Cardiac muscle cell (in vitro differentiated cells and primary cell): ENCODE measurements at regions not wholly inside any gene's neighbourhood (a gene's known extent, or its start where the extent isn't known, plus 50 kb on each side); places are given as distances from the start of the nearest gene placed in this dataset.
A peak's percentile ranks its signal among the peaks of the same experiment; 100 is the strongest.

Source experiments
- DNase-seq, 2 donors: peaks; one replicate each; pipeline versions ENCODE4 v3.0.0 to v3.0.0-alpha.2; 2010 to 2017; ENCODE audit warnings: low read depth in 1 of 2, low spot score in 1 of 2
- H3K27ac ChIP-seq: fragments of 200-600 bp; sonication (generic); 2 replicates; pipeline ENCODE4 v1.5.1; 2016
- H3K27me3 ChIP-seq: fragments of 200-600 bp; sonication (generic); 2 replicates; pipeline ENCODE4 v1.6.0; 2016; ENCODE audit warnings: control low read depth
- H3K36me3 ChIP-seq: fragments of 200-600 bp; sonication (generic); 2 replicates; pipeline ENCODE4 v1.5.1; 2016; ENCODE audit warnings: control low read depth
- H3K4me1 ChIP-seq: fragments of 200-600 bp; sonication (generic); 2 replicates; pipeline ENCODE4 v1.8.1; 2017; ENCODE audit warnings: low read depth, mild to moderate bottlenecking, mixed run types
- H3K4me3 ChIP-seq: fragments of 200-600 bp; sonication (generic); 2 replicates; pipeline ENCODE4 v1.5.1; 2016; ENCODE audit warnings: mild to moderate bottlenecking
- H3K9me3 ChIP-seq: fragments of 200-600 bp; sonication (generic); 2 replicates; pipeline ENCODE4 v1.5.1; 2017; ENCODE audit warnings: low read depth, mild to moderate bottlenecking, control low read depth
- TF ChIP-seq, protein P1 (sequence below): IDR thresholded peaks from 2 replicates; pipeline ENCODE4 v1.5.1; 2012; ENCODE audit warnings: low read depth, mild to moderate bottlenecking, low read length

DNA sequence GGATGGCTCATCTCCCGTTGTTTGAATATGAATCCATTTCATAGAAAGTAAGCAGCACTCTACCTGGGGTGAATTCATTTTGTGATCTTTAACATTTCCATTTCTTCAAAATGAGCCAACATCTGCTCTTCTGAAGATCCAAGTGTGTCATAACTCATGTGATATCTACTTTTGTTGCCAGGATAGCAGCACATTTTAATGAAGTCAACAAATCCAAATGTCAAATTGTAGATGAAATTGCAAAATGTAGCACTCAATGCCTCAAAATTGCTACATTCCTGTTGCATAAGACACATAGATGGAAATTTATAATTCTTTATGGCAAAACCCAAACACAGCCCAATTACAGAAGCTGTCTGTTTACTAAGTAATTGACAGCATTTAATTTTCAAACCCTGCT lies 360.7 kb downstream of the TMX3 start:
- H3K4me1 ChIP-seq = no peaks in the 10 kb centered on the region
- no peak overlapping the region for H3K27ac ChIP-seq
- TF ChIP-seq, protein P1, sequence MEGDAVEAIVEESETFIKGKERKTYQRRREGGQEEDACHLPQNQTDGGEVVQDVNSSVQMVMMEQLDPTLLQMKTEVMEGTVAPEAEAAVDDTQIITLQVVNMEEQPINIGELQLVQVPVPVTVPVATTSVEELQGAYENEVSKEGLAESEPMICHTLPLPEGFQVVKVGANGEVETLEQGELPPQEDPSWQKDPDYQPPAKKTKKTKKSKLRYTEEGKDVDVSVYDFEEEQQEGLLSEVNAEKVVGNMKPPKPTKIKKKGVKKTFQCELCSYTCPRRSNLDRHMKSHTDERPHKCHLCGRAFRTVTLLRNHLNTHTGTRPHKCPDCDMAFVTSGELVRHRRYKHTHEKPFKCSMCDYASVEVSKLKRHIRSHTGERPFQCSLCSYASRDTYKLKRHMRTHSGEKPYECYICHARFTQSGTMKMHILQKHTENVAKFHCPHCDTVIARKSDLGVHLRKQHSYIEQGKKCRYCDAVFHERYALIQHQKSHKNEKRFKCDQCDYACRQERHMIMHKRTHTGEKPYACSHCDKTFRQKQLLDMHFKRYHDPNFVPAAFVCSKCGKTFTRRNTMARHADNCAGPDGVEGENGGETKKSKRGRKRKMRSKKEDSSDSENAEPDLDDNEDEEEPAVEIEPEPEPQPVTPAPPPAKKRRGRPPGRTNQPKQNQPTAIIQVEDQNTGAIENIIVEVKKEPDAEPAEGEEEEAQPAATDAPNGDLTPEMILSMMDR = no peak
- H3K4me3 ChIP-seq = no peak overlapping the region
- peak in 1 of 2 donors; percentile 13 for DNase-seq
- no peaks in the 10 kb centered on the region for H3K9me3 ChIP-seq
- H3K36me3 ChIP-seq = no peaks in the 10 kb centered on the region
- no peaks in the 10 kb centered on the region for H3K27me3 ChIP-seq

DNA sequence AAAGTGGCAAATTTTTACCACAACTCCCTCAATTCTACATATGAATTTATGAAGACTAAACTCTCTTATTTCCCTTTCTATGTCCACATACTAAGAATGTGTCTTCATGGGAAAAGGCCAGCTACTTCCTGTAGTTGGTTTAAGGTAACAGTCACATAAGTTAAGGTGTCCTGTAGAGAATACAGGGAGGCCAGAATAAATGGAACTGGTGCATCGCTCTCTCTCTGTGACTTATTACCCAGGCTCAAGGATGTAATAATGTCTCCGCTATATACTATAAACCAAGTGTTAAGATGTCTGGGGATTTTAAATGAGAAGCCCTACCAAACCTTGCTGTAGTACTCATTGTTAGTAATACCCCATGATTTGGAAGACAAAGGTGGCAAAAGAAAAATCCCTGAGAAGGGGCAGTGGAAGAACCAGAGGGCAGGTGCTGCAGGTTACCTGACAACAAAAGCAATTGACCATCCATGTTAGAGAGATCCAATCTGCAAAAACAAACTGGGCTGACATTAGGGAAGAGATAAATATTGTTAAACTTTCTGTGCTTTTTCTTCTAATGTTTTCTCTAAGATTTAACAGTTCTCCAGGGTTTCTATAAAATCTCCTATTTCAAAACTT lies 372.8 kb downstream of the TMX3 start:
- Histone ChIP-seq H3K36me3 (no peaks in the 10 kb centered on the region), H3K4me1 (no peaks in the 10 kb centered on the region), H3K9me3 (no peaks in the 10 kb centered on the region), H3K27ac (no peak overlapping the region), H3K4me3 (no peak overlapping the region), H3K27me3 (no peaks in the 10 kb centered on the region)
- no peak for DNase-seq
- TF ChIP-seq, protein P1 = no peak

DNA sequence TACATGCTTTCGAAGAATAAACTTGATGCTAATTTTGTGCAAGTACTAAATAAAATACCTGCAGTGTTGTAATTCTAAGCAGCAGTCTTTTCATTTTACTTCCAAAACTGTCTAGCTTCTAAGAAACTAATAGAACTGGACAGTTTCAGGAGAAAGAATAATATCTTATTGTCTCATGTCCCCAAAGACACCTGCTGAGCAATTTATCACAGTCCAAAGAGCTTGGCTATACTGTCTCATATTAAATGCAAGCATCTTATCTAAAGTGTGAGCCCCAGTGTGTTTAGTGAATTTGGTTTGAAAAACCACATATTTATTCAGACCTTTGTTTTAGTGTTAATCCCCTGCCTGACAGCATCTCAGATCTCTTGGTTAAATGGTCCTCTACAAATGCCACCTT lies 374.3 kb downstream of the TMX3 start:
- no peaks in the 10 kb centered on the region for H3K27me3 ChIP-seq
- H3K27ac ChIP-seq = no peak overlapping the region
- TF ChIP-seq, protein P1 = no peak
- H3K36me3 ChIP-seq = no peaks in the 10 kb centered on the region
- no peaks in the 10 kb centered on the region for H3K4me1 ChIP-seq
- H3K4me3 ChIP-seq = no peak overlapping the region
- H3K9me3 ChIP-seq = no peaks in the 10 kb centered on the region
- no peak for DNase-seq

DNA sequence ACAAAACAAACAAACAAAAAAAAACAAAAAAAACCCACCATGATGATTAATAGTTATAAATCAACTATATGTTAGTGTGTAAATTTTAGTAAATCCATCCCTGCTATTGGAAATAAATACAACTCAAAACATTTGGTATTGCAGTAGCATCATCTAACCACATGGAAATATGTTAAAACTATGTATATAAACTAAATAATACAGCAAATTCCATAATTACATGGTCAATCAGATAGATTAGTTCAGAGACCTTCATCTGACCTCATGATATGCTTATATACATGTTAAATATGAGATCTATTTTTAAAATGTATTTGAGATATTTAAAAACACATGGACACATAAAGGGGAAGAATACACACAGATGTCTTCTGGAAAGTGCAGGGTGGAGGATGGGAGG lies 384.2 kb downstream of the TMX3 start:
- H3K27me3 ChIP-seq = no peaks in the 10 kb centered on the region
- TF ChIP-seq, protein P1 = no peak
- no peaks in the 10 kb centered on the region for H3K36me3 ChIP-seq
- DNase-seq = no peak
- H3K4me1 ChIP-seq = no peaks in the 10 kb centered on the region
- H3K27ac ChIP-seq = no peak overlapping the region
- H3K4me3 ChIP-seq = no peak overlapping the region
- no peaks in the 10 kb centered on the region for H3K9me3 ChIP-seq

DNA sequence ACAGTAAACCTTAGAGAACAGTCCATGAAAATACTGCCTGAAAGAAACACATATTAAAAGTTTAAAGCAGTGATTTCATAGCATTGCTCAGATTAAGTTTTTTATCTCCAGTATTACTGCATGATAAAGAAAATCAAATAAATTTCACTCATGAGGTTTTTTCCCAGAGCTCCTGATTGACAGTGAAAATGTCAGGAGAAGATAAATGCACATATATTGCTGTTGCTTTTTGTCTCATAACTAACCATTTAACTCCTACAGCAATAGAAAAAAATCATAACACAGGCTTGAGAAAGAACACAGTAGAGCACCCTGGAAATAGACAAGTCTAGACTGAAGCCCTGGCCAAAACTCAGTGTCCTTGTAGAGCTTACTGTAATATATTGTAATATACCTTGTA lies 391.0 kb downstream of the TMX3 start:
- H3K36me3 ChIP-seq = no peaks in the 10 kb centered on the region
- no peaks in the 10 kb centered on the region for H3K9me3 ChIP-seq
- no peaks in the 10 kb centered on the region for H3K27me3 ChIP-seq
- TF ChIP-seq, protein P1 = no peak
- H3K4me3 ChIP-seq = no peak overlapping the region
- no peaks in the 10 kb centered on the region for H3K4me1 ChIP-seq
- no peak overlapping the region for H3K27ac ChIP-seq
- no peak for DNase-seq

DNA sequence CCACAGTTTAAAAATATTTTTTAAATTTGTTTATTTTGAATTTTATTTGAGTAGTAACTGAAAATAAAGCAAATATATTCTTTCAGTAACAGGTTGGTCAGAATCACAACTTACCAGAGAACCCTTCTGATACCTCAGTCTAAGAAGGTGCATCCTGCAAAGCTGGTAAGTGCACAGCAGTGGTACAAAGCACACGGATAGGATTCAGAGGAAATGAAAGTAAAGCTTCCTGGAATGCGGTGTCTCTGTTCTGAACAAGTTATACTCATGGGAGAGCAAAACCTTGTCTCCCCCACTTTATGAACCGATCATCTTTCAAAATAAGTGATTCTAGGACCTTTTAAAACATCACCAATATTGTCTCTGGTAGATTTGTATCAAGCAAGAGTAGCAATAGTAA lies 398.3 kb downstream of the TMX3 start:
- H3K36me3 ChIP-seq = no peaks in the 10 kb centered on the region
- H3K4me3 ChIP-seq = no peak overlapping the region
- DNase-seq = peak in 1 of 2 donors; percentile 34
- H3K4me1 ChIP-seq = no peaks in the 10 kb centered on the region
- H3K27me3 ChIP-seq = no peaks in the 10 kb centered on the region
- TF ChIP-seq, protein P1 = no peak
- H3K9me3 ChIP-seq = no peaks in the 10 kb centered on the region
- H3K27ac ChIP-seq = no peak overlapping the region
